ENCODE measurements at regions not wholly inside any gene's neighbourhood (a gene's known extent, or its start where the extent isn't known, plus 50 kb on each side); places are given as distances from the start of the nearest gene placed in this dataset.

GRCh38 chr1:208324005-208324404 lies 79.8 kb upstream of the PLXNA2 start:
- Histone ChIP-seq H3K79me2 (ENCODE audit: insufficient read depth, low read length) (no peaks in the 10 kb centered on the region), H3K27ac (ENCODE audit: low read depth, low read length) (no peak overlapping the region), H3K4me2 (ENCODE audit: low read depth, low read length, poor library complexity, severe bottlenecking) (no peak overlapping the region), H3K4me3 (ENCODE audit: insufficient read depth, low read length, poor library complexity, severe bottlenecking) (no peak overlapping the region), H2AFZ (ENCODE audit: low read depth, low read length, severe bottlenecking) (no peak overlapping the region), H3F3A (ENCODE audit: insufficient read depth) (no peaks in the 10 kb centered on the region), H3K36me3 (ENCODE audit: low read length) (no peaks in the 10 kb centered on the region), H4K20me1 (ENCODE audit: low read depth, low read length) (no peaks in the 10 kb centered on the region), H3K27me3 (ENCODE audit: low read length) (no peaks in the 10 kb centered on the region), H3K9ac (ENCODE audit: low read length) (no peak overlapping the region), H3K9me3 (ENCODE audit: insufficient read depth, low read length) (no peaks in the 10 kb centered on the region), H3K9me2 (replicated peaks; ENCODE audit: insufficient read depth, low read length) (no peaks in the 10 kb centered on the region)
- TF ChIP-seq CTCF (IDR thresholded peaks at IDR 0.05; ENCODE audit: insufficient read depth, low read length, poor library complexity, severe bottlenecking) (no peak), EZH2phosphoT487 (conservative IDR thresholded peaks at IDR 0.05; ENCODE audit: low read length) (no peak)

GRCh38 chr1:208326033-208326432 lies 81.8 kb upstream of the PLXNA2 start:
- Histone ChIP-seq H4K20me1 (ENCODE audit: low read depth, low read length) (no peaks in the 10 kb centered on the region), H3K36me3 (ENCODE audit: low read length) (no peaks in the 10 kb centered on the region), H3K27me3 (ENCODE audit: low read length) (no peaks in the 10 kb centered on the region), H3K79me2 (ENCODE audit: insufficient read depth, low read length) (no peaks in the 10 kb centered on the region), H3K27ac (ENCODE audit: low read depth, low read length) (no peak overlapping the region), H3K9me2 (replicated peaks; ENCODE audit: insufficient read depth, low read length) (no peaks in the 10 kb centered on the region), H2AFZ (ENCODE audit: low read depth, low read length, severe bottlenecking) (no peak overlapping the region), H3K9me3 (ENCODE audit: insufficient read depth, low read length) (no peaks in the 10 kb centered on the region), H3K4me3 (ENCODE audit: insufficient read depth, low read length, poor library complexity, severe bottlenecking) (no peak overlapping the region), H3K4me2 (ENCODE audit: low read depth, low read length, poor library complexity, severe bottlenecking) (no peak overlapping the region), H3F3A (ENCODE audit: insufficient read depth) (no peaks in the 10 kb centered on the region), H3K9ac (ENCODE audit: low read length) (no peak overlapping the region)
- TF ChIP-seq CTCF (IDR thresholded peaks at IDR 0.05; ENCODE audit: insufficient read depth, low read length, poor library complexity, severe bottlenecking) (no peak), EZH2phosphoT487 (conservative IDR thresholded peaks at IDR 0.05; ENCODE audit: low read length) (no peak)

DNA sequence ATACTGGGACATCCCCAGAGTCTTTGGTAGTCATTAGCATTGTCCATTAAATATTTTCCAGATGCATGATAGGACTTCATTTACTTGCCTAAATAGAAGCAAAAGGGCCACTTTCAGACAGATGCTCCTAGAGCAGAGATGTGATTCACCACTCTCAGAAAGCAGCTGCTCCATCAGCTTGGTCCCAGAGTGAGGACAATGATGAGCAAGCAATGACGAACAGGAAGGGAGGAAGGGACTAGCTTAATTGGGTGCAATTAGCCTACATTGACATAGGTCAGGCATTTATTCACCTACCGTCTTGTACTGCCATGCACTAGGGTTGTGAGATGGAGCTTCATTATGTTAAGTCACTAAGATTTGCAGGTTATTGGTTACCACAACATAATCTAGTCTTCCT lies 85.1 kb upstream of the PLXNA2 start:
- no peak overlapping the region for H3K4me2 ChIP-seq (ENCODE audit: low read depth, low read length, poor library complexity, severe bottlenecking)
- no peaks in the 10 kb centered on the region for H3K79me2 ChIP-seq (ENCODE audit: insufficient read depth, low read length)
- no peaks in the 10 kb centered on the region for H3K27me3 ChIP-seq (ENCODE audit: low read length)
- no peak overlapping the region for H3K9ac ChIP-seq (ENCODE audit: low read length)
- TF ChIP-seq CTCF (IDR thresholded peaks at IDR 0.05; ENCODE audit: insufficient read depth, low read length, poor library complexity, severe bottlenecking) (no peak), EZH2phosphoT487 (conservative IDR thresholded peaks at IDR 0.05; ENCODE audit: low read length) (no peak)
- no peaks in the 10 kb centered on the region for H3K36me3 ChIP-seq (ENCODE audit: low read length)
- no peaks in the 10 kb centered on the region for H4K20me1 ChIP-seq (ENCODE audit: low read depth, low read length)
- H3F3A ChIP-seq (ENCODE audit: insufficient read depth): no peaks in the 10 kb centered on the region
- no peak overlapping the region for H3K27ac ChIP-seq (ENCODE audit: low read depth, low read length)
- H2AFZ ChIP-seq (ENCODE audit: low read depth, low read length, severe bottlenecking): no peak overlapping the region
- no peak overlapping the region for H3K4me3 ChIP-seq (ENCODE audit: insufficient read depth, low read length, poor library complexity, severe bottlenecking)
- no peaks in the 10 kb centered on the region for H3K9me3 ChIP-seq (ENCODE audit: insufficient read depth, low read length)
- H3K9me2 ChIP-seq (replicated peaks; ENCODE audit: insufficient read depth, low read length): no peaks in the 10 kb centered on the region

Data from SU-DHL-6 (cell line).